ENCODE measurements at regions not wholly inside any gene's neighbourhood (a gene's known extent, or its start where the extent isn't known, plus 50 kb on each side); places are given as distances from the start of the nearest gene placed in this dataset.

DNA sequence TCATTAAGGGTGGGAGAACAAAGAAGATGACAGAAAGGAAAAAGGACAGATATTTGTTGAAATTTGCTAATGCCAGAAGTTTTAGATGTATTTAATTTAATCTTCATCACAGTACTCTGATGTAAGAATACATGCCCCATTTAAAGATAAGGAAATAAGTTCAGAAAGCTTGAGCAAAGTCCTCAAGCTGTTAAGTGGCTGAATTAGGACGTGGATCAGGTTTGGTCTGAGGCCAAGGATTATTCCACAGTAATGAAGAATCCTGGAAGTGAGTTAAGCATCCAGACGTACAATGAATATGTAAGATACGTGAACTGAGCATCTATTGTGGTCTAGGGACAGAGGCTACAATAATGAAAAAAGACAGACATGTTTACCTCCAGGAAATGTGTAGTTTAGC lies 671.3 kb downstream of the PRELID2 start:
- no peak for DNase-seq

GRCh38 chr5:145162626-145163025 lies 672.5 kb downstream of the PRELID2 start:
- H2AFZ ChIP-seq (ENCODE audit: low read depth, low read length): no peak overlapping the region
- no peaks in the 10 kb centered on the region for H4K20me1 ChIP-seq (ENCODE audit: insufficient read depth, low read length)
- H3K79me2 ChIP-seq (ENCODE audit: insufficient read depth, low read length): no peaks in the 10 kb centered on the region
- H3K4me1 ChIP-seq (ENCODE audit: insufficient read depth, low read length): no peaks in the 10 kb centered on the region
- no peak overlapping the region for H3K9ac ChIP-seq (ENCODE audit: low read depth, low read length)
- H3K27me3 ChIP-seq (ENCODE audit: insufficient read depth, low read length, poor library complexity): no peaks in the 10 kb centered on the region
- H3K4me3 ChIP-seq (ENCODE audit: low read depth in 1 of 2, low read length in 2 of 2): no peak overlapping the region
- H3K4me2 ChIP-seq (ENCODE audit: insufficient read depth, low read length): no peak overlapping the region
- no peak overlapping the region for H3K27ac ChIP-seq (ENCODE audit: low read length)
- H3K36me3 ChIP-seq (ENCODE audit: insufficient read depth, low read length): no peaks in the 10 kb centered on the region
- H3K9me3 ChIP-seq (ENCODE audit: insufficient read depth, low read length, severe bottlenecking): no peaks in the 10 kb centered on the region
- no peak for DNase-seq
- no peak for TF ChIP-seq EZH2 (IDR thresholded peaks at IDR 0.05; ENCODE audit: borderline replicate concordance, low read depth, low read length, severe bottlenecking)
- TF ChIP-seq, protein P1, sequence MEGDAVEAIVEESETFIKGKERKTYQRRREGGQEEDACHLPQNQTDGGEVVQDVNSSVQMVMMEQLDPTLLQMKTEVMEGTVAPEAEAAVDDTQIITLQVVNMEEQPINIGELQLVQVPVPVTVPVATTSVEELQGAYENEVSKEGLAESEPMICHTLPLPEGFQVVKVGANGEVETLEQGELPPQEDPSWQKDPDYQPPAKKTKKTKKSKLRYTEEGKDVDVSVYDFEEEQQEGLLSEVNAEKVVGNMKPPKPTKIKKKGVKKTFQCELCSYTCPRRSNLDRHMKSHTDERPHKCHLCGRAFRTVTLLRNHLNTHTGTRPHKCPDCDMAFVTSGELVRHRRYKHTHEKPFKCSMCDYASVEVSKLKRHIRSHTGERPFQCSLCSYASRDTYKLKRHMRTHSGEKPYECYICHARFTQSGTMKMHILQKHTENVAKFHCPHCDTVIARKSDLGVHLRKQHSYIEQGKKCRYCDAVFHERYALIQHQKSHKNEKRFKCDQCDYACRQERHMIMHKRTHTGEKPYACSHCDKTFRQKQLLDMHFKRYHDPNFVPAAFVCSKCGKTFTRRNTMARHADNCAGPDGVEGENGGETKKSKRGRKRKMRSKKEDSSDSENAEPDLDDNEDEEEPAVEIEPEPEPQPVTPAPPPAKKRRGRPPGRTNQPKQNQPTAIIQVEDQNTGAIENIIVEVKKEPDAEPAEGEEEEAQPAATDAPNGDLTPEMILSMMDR (IDR thresholded peaks at IDR 0.05; ENCODE audit: borderline replicate concordance, extremely low read depth, low read length, poor library complexity, severe bottlenecking): no peak
- no peak for ATAC-seq (ENCODE audit: insufficient read depth, low read depth)

More for the DNA sequence above, 671.3 kb downstream of the PRELID2 start:
- Histone ChIP-seq H3K36me3 (ENCODE audit: insufficient read depth, low read length) (no peaks in the 10 kb centered on the region), H4K20me1 (ENCODE audit: insufficient read depth, low read length) (no peaks in the 10 kb centered on the region), H3K9me3 (ENCODE audit: insufficient read depth, low read length, severe bottlenecking) (no peaks in the 10 kb centered on the region), H3K27me3 (ENCODE audit: insufficient read depth, low read length, poor library complexity) (no peaks in the 10 kb centered on the region), H3K4me1 (ENCODE audit: insufficient read depth, low read length) (no peaks in the 10 kb centered on the region), H3K27ac (ENCODE audit: low read length) (no peak overlapping the region), H2AFZ (ENCODE audit: low read depth, low read length) (no peak overlapping the region), H3K79me2 (ENCODE audit: insufficient read depth, low read length) (no peaks in the 10 kb centered on the region), H3K4me3 (ENCODE audit: low read depth in 1 of 2, low read length in 2 of 2) (no peak overlapping the region), H3K4me2 (ENCODE audit: insufficient read depth, low read length) (no peak overlapping the region), H3K9ac (ENCODE audit: low read depth, low read length) (no peak overlapping the region)
- ATAC-seq (ENCODE audit: insufficient read depth, low read depth): no peak
- TF ChIP-seq, protein P1 (IDR thresholded peaks at IDR 0.05; ENCODE audit: borderline replicate concordance, extremely low read depth, low read length, poor library complexity, severe bottlenecking): no peak
- no peak for TF ChIP-seq EZH2 (IDR thresholded peaks at IDR 0.05; ENCODE audit: borderline replicate concordance, low read depth, low read length, severe bottlenecking)

DNA sequence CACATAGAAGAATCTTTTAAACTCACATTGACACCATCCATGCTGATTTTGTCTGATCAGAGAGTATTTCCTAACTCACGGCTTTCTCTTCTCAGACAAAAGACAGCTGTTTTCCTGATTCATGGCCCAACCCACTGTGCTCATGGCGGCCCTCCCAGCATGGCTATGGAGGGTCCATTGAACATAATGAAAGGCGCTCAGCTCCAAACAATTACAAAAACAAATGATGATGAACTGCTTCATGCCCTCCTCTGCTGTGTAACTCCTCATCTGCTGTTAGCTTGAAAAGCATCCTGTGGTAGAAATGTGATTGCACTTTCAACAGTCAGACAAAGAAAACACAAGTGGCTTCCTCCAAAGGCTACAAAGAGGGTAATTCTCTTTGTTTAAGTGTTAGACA lies 673.8 kb downstream of the PRELID2 start:
- DNase-seq (no peak), ATAC-seq (ENCODE audit: insufficient read depth, low read depth) (no peak)
- Histone ChIP-seq H3K27ac (ENCODE audit: low read length) (no peak overlapping the region), H3K4me1 (ENCODE audit: insufficient read depth, low read length) (no peaks in the 10 kb centered on the region), H4K20me1 (ENCODE audit: insufficient read depth, low read length) (no peaks in the 10 kb centered on the region), H3K4me2 (ENCODE audit: insufficient read depth, low read length) (no peak overlapping the region), H3K9ac (ENCODE audit: low read depth, low read length) (no peak overlapping the region), H3K79me2 (ENCODE audit: insufficient read depth, low read length) (no peaks in the 10 kb centered on the region), H3K4me3 (ENCODE audit: low read depth in 1 of 2, low read length in 2 of 2) (no peak overlapping the region), H3K27me3 (ENCODE audit: insufficient read depth, low read length, poor library complexity) (no peaks in the 10 kb centered on the region), H3K9me3 (ENCODE audit: insufficient read depth, low read length, severe bottlenecking) (no peaks in the 10 kb centered on the region), H3K36me3 (ENCODE audit: insufficient read depth, low read length) (no peaks in the 10 kb centered on the region), H2AFZ (ENCODE audit: low read depth, low read length) (no peak overlapping the region)
- TF ChIP-seq, protein P1 (IDR thresholded peaks at IDR 0.05; ENCODE audit: borderline replicate concordance, extremely low read depth, low read length, poor library complexity, severe bottlenecking): no peak
- TF ChIP-seq EZH2 (IDR thresholded peaks at IDR 0.05; ENCODE audit: borderline replicate concordance, low read depth, low read length, severe bottlenecking): no peak

- no peak overlapping the region for H3K9ac ChIP-seq (ENCODE audit: low read depth, low read length)
- no peaks in the 10 kb centered on the region for H3K4me1 ChIP-seq (ENCODE audit: insufficient read depth, low read length)
- no peak overlapping the region for H2AFZ ChIP-seq (ENCODE audit: low read depth, low read length)
- no peak for TF ChIP-seq EZH2 (IDR thresholded peaks at IDR 0.05; ENCODE audit: borderline replicate concordance, low read depth, low read length, severe bottlenecking)
- TF ChIP-seq, protein P1 (IDR thresholded peaks at IDR 0.05; ENCODE audit: borderline replicate concordance, extremely low read depth, low read length, poor library complexity, severe bottlenecking): no peak
- H3K9me3 ChIP-seq (ENCODE audit: insufficient read depth, low read length, severe bottlenecking): no peaks in the 10 kb centered on the region
- no peaks in the 10 kb centered on the region for H4K20me1 ChIP-seq (ENCODE audit: insufficient read depth, low read length)
- H3K4me2 ChIP-seq (ENCODE audit: insufficient read depth, low read length): no peak overlapping the region
- no peak overlapping the region for H3K27ac ChIP-seq (ENCODE audit: low read length)
- no peaks in the 10 kb centered on the region for H3K79me2 ChIP-seq (ENCODE audit: insufficient read depth, low read length)
- no peak for DNase-seq
- H3K4me3 ChIP-seq (ENCODE audit: low read depth in 1 of 2, low read length in 2 of 2): no peak overlapping the region
- H3K36me3 ChIP-seq (ENCODE audit: insufficient read depth, low read length): no peaks in the 10 kb centered on the region
- H3K27me3 ChIP-seq (ENCODE audit: insufficient read depth, low read length, poor library complexity): no peaks in the 10 kb centered on the region
- no peak for ATAC-seq (ENCODE audit: insufficient read depth, low read depth)
These were observed 674.5 kb downstream of the PRELID2 start for GRCh38 chr5:145160679-145161078.
